IPS-18a (cell line): ENCODE measurements at regions not wholly inside any gene's neighbourhood (a gene's known extent, or its start where the extent isn't known, plus 50 kb on each side); places are given as distances from the start of the nearest gene placed in this dataset.

ENCODE experiments used
- H3K27ac ChIP-seq: one replicate; pipeline ENCODE4 v1.5.1; 2013; ENCODE audit warnings: low read length
- H3K27me3 ChIP-seq: one replicate; pipeline ENCODE4 v1.6.1; 2013; ENCODE audit warnings: mild to moderate bottlenecking, low read length; ENCODE audit not compliant: control insufficient read depth, insufficient read depth
- H3K36me3 ChIP-seq: one replicate; pipeline ENCODE4 v1.6.1; 2013; ENCODE audit warnings: low read depth, low read length; ENCODE audit not compliant: control insufficient read depth
- H3K4me1 ChIP-seq: one replicate; pipeline ENCODE4 v1.6.1; 2013; ENCODE audit warnings: low read depth, low read length; ENCODE audit not compliant: control insufficient read depth
- H3K4me3 ChIP-seq: one replicate; pipeline ENCODE4 v1.5.1; 2013; ENCODE audit warnings: low read length
- H3K9ac ChIP-seq: one replicate; pipeline ENCODE4 v1.6.1; 2013; ENCODE audit warnings: mild to moderate bottlenecking, low read length, moderate library complexity
- H3K9me3 ChIP-seq: one replicate; pipeline ENCODE4 v1.6.1; 2013; ENCODE audit warnings: low read depth, low read length; ENCODE audit not compliant: control insufficient read depth

GRCh38 chr2:239882331-239882732, 142.8 kb downstream of the NDUFA10 start:
- Histone ChIP-seq H3K4me1 (no peaks in the 10 kb centered on the region), H3K4me3 (no peak overlapping the region), H3K36me3 (no peaks in the 10 kb centered on the region), H3K9me3 (peaks cover 11% of the 10 kb centered on the region), H3K9ac (no peak overlapping the region), H3K27ac (no peak overlapping the region), H3K27me3 (no peaks in the 10 kb centered on the region)

- H3K4me3 ChIP-seq = no peak overlapping the region
- no peaks in the 10 kb centered on the region for H3K27me3 ChIP-seq
- peaks cover 11% of the 10 kb centered on the region for H3K9me3 ChIP-seq
- H3K27ac ChIP-seq = no peak overlapping the region
- H3K9ac ChIP-seq = no peak overlapping the region
- no peaks in the 10 kb centered on the region for H3K4me1 ChIP-seq
- no peaks in the 10 kb centered on the region for H3K36me3 ChIP-seq
These were observed 143.4 kb downstream of the NDUFA10 start for GRCh38 chr2:239881561-239882320.

DNA sequence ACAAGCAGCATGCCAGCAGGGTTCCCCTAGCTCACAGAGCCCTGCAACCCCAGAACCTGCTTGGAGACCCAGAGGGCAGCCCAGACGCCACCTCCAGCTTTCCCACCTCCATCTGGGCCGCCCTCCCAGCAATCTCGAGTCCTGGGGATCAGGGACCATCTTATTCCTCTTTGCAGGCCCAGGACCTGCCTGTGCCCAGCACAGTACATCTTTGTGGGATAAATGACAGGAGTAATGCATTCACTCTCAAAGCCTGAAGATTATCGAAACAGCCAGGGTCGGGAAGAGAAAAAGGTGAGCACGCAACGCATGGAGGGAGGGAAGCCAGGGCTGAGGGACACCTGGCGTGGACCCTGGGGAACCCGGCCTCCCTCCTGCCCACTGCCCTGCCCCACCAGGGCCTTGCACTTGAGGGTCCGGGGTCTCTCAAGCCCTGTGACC, 144.1 kb downstream of the NDUFA10 start:
- Histone ChIP-seq H3K9me3 (peaks cover 11% of the 10 kb centered on the region), H3K4me1 (no peaks in the 10 kb centered on the region), H3K27me3 (no peaks in the 10 kb centered on the region), H3K36me3 (no peaks in the 10 kb centered on the region), H3K4me3 (no peak overlapping the region), H3K9ac (no peak overlapping the region), H3K27ac (no peak overlapping the region)

- no peak overlapping the region for H3K4me3 ChIP-seq
- no peaks in the 10 kb centered on the region for H3K4me1 ChIP-seq
- H3K36me3 ChIP-seq = no peaks in the 10 kb centered on the region
- H3K9me3 ChIP-seq = peaks cover 11% of the 10 kb centered on the region
- H3K27me3 ChIP-seq = no peaks in the 10 kb centered on the region
- H3K27ac ChIP-seq = no peak overlapping the region
- no peak overlapping the region for H3K9ac ChIP-seq
These were observed 144.7 kb downstream of the NDUFA10 start for GRCh38 chr2:239880396-239880795.

DNA sequence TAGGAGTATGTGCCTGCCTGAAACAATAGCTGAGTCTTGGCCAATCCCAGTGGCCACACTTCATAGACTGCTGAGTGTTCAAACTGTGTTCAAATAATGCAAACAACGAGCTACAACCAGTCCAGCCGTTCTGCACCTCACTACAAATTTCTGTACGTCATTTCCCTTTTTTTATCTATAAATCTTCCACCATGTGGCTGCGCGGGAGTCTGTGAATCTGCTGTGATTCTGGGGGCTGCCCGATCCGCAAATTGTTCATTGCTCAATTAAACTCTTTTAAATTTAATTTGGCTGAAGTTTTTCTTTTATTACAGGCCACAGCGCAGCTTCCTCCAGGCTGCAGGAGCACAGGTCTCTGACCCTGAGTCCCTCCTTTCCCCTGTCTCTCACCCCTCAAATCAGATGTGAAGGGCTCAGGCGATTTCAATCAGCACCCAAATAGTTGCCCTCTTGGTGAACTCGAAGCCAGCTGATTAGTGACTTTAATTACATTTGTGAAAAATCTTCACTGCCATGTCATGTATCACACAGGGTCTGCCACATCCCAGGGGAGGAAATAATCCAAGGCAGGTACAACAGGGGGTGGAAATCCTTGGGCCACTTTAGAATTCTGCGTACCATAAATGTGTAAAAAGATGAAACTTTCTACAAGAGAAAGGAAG, 145.6 kb downstream of the NDUFA10 start:
- no peak overlapping the region for H3K27ac ChIP-seq
- no peaks in the 10 kb centered on the region for H3K36me3 ChIP-seq
- no peak overlapping the region for H3K4me3 ChIP-seq
- H3K9ac ChIP-seq = no peak overlapping the region
- H3K9me3 ChIP-seq = peaks cover 4% of the 10 kb centered on the region
- no peaks in the 10 kb centered on the region for H3K4me1 ChIP-seq
- no peaks in the 10 kb centered on the region for H3K27me3 ChIP-seq

DNA sequence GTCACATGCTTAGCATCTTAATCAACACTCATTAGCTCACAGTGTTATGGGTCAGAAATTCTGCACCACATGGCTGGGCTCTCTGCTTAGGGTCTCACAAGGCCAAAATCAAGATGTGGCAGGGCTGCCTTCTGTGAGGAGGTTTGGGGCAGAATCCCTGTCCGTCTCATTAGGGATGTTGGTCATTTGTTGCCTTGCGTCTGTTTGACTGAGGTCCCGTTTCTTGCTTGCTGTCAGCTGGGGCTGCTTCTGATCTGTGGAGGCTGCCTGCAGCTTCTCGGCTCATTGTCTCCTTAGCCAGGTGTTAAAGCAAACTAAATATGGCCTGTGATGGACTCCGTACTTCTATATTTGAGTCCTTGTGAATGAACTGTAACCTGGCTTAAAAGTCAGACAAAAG, 146.5 kb downstream of the NDUFA10 start:
- H3K36me3 ChIP-seq = no peaks in the 10 kb centered on the region
- no peaks in the 10 kb centered on the region for H3K9me3 ChIP-seq
- H3K4me1 ChIP-seq = no peaks in the 10 kb centered on the region
- H3K27me3 ChIP-seq = no peaks in the 10 kb centered on the region
- no peak overlapping the region for H3K27ac ChIP-seq
- no peak overlapping the region for H3K4me3 ChIP-seq
- H3K9ac ChIP-seq = no peak overlapping the region

GRCh38 chr2:239876948-239877289, 148.2 kb downstream of the NDUFA10 start:
- Histone ChIP-seq H3K27ac (no peak overlapping the region), H3K36me3 (no peaks in the 10 kb centered on the region), H3K9me3 (no peaks in the 10 kb centered on the region), H3K4me1 (no peaks in the 10 kb centered on the region), H3K27me3 (no peaks in the 10 kb centered on the region), H3K4me3 (no peak overlapping the region), H3K9ac (no peak overlapping the region)

- Histone ChIP-seq H3K27ac (no peak overlapping the region), H3K9ac (no peak overlapping the region), H3K9me3 (no peaks in the 10 kb centered on the region), H3K36me3 (no peaks in the 10 kb centered on the region), H3K4me3 (no peak overlapping the region), H3K4me1 (no peaks in the 10 kb centered on the region), H3K27me3 (no peaks in the 10 kb centered on the region)
These were observed 148.7 kb downstream of the NDUFA10 start for GRCh38 chr2:239876271-239876947.

GRCh38 chr2:239874636-239875356, 150.3 kb downstream of the NDUFA10 start:
- H3K27ac ChIP-seq = no peak overlapping the region
- H3K27me3 ChIP-seq = no peaks in the 10 kb centered on the region
- no peak overlapping the region for H3K4me3 ChIP-seq
- no peak overlapping the region for H3K9ac ChIP-seq
- no peaks in the 10 kb centered on the region for H3K4me1 ChIP-seq
- no peaks in the 10 kb centered on the region for H3K9me3 ChIP-seq
- H3K36me3 ChIP-seq = no peaks in the 10 kb centered on the region

GRCh38 chr2:239873656-239874635, 151.2 kb downstream of the NDUFA10 start:
- Histone ChIP-seq H3K27ac (no peak overlapping the region), H3K36me3 (no peaks in the 10 kb centered on the region), H3K27me3 (no peaks in the 10 kb centered on the region), H3K4me3 (no peak overlapping the region), H3K4me1 (no peaks in the 10 kb centered on the region), H3K9ac (no peak overlapping the region), H3K9me3 (no peaks in the 10 kb centered on the region)
